ENCODE measurements at regions not wholly inside any gene's neighbourhood (a gene's known extent, or its start where the extent isn't known, plus 50 kb on each side); places are given as distances from the start of the nearest gene placed in this dataset.

DNA sequence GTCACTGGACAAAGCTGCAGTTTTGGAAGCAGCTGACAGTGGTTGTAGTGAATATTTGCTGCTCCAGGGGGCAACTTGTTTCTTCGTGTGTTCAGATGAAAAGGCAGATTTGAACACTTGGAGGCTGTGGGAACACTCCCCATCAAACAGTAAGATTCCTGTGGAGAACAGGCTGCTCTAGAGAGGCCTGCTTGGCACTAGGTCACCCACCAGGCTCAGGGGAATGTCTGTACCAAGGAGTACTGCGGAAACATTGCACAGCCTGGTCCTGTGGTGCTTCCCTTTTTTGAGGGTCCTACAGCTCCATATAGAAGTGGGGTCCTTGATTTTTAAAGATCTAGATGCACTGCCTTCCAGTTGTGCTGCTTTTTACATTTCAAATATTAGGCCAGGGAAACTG is 97.5 kb downstream of the CXCL12 start:
- TF ChIP-seq EZH2phosphoT487 (IDR thresholded peaks at IDR 0.05; ENCODE audit: borderline replicate concordance), result no peak
- TF ChIP-seq, protein P1, sequence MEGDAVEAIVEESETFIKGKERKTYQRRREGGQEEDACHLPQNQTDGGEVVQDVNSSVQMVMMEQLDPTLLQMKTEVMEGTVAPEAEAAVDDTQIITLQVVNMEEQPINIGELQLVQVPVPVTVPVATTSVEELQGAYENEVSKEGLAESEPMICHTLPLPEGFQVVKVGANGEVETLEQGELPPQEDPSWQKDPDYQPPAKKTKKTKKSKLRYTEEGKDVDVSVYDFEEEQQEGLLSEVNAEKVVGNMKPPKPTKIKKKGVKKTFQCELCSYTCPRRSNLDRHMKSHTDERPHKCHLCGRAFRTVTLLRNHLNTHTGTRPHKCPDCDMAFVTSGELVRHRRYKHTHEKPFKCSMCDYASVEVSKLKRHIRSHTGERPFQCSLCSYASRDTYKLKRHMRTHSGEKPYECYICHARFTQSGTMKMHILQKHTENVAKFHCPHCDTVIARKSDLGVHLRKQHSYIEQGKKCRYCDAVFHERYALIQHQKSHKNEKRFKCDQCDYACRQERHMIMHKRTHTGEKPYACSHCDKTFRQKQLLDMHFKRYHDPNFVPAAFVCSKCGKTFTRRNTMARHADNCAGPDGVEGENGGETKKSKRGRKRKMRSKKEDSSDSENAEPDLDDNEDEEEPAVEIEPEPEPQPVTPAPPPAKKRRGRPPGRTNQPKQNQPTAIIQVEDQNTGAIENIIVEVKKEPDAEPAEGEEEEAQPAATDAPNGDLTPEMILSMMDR (conservative IDR thresholded peaks at IDR 0.05; ENCODE audit: low read length), result no peak
- no peaks in the 10 kb centered on the region for H3K27me3 ChIP-seq (ENCODE audit: insufficient read depth, low read length, poor library complexity, severe bottlenecking)
- no peaks in the 10 kb centered on the region for H3K9me2 ChIP-seq (replicated peaks; ENCODE audit: low read depth, low read length)
- H3K4me3 ChIP-seq (ENCODE audit: low read length, poor library complexity, severe bottlenecking), result no peak overlapping the region
- H3K79me2 ChIP-seq (ENCODE audit: insufficient read depth, low read length), result no peaks in the 10 kb centered on the region
- no peaks in the 10 kb centered on the region for H3K4me1 ChIP-seq (ENCODE audit: insufficient read depth, low read length, poor library complexity, severe bottlenecking)
- no peak overlapping the region for H3K9ac ChIP-seq (ENCODE audit: low read depth, low read length, poor library complexity, severe bottlenecking)
- H2AFZ ChIP-seq (ENCODE audit: low read length), result no peak overlapping the region
- H3K4me2 ChIP-seq (ENCODE audit: low read depth, low read length, poor library complexity, severe bottlenecking), result no peak overlapping the region
- H3K9me3 ChIP-seq (ENCODE audit: insufficient read depth, low read depth, low read length), result no peaks in the 10 kb centered on the region
- H4K20me1 ChIP-seq (ENCODE audit: insufficient read depth, low read length, poor library complexity, severe bottlenecking), result no peaks in the 10 kb centered on the region
- H3F3A ChIP-seq (ENCODE audit: low read depth), result no peaks in the 10 kb centered on the region
- no peaks in the 10 kb centered on the region for H3K36me3 ChIP-seq (ENCODE audit: insufficient read depth, low read length)

DNA sequence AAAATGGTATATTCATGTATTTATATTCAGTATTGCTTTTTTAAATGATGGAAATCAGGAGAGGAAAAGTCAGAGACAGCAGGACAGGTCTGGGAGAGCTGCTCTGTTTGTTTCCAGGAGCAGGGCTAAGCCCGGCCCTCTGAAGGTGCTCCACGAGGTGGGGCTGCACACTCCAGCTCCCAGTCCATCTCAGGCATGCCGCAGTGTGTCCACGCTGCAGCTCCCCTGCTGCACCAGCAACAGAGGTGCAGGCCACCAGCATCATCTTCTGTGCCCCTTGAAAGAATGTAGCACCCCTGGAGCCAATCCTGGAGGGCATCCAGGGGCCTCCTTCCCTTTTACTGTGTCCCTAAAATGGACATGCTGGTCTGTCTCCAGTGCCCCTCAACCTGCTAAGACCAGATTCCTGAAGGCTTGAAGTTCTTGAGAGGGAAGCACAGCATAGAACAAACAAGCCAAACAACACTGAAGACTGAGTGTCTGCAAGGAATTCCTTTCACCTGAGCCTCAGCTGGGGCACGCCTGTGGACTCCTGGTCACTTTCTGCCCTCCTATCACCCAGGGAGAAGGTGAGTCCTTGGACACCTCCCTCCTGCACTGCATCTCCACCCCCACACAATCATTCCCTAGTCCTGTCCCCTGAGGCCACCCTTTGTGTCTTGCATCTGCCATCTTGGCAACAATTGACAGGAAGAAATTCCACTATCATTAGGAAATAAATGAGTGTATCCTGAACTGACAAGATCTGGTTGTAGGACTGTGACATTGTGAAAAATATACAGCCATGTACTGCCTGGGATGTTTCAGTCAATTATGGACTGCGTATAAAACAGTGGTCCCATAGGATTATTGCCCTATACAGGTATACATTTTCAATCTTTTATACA is 100.5 kb downstream of the CXCL12 start:
- no peaks in the 10 kb centered on the region for H3K27me3 ChIP-seq (ENCODE audit: insufficient read depth, low read length, poor library complexity, severe bottlenecking)
- no peaks in the 10 kb centered on the region for H3K36me3 ChIP-seq (ENCODE audit: insufficient read depth, low read length)
- no peaks in the 10 kb centered on the region for H3F3A ChIP-seq (ENCODE audit: low read depth)
- no peak overlapping the region for H3K4me3 ChIP-seq (ENCODE audit: low read length, poor library complexity, severe bottlenecking)
- H3K4me2 ChIP-seq (ENCODE audit: low read depth, low read length, poor library complexity, severe bottlenecking), result no peak overlapping the region
- no peaks in the 10 kb centered on the region for H3K9me3 ChIP-seq (ENCODE audit: insufficient read depth, low read depth, low read length)
- H4K20me1 ChIP-seq (ENCODE audit: insufficient read depth, low read length, poor library complexity, severe bottlenecking), result no peaks in the 10 kb centered on the region
- TF ChIP-seq EZH2phosphoT487 (IDR thresholded peaks at IDR 0.05; ENCODE audit: borderline replicate concordance), result no peak
- TF ChIP-seq, protein P1 (conservative IDR thresholded peaks at IDR 0.05; ENCODE audit: low read length), result no peak
- no peak overlapping the region for H2AFZ ChIP-seq (ENCODE audit: low read length)
- no peak overlapping the region for H3K9ac ChIP-seq (ENCODE audit: low read depth, low read length, poor library complexity, severe bottlenecking)
- H3K79me2 ChIP-seq (ENCODE audit: insufficient read depth, low read length), result no peaks in the 10 kb centered on the region
- no peaks in the 10 kb centered on the region for H3K9me2 ChIP-seq (replicated peaks; ENCODE audit: low read depth, low read length)
- no peaks in the 10 kb centered on the region for H3K4me1 ChIP-seq (ENCODE audit: insufficient read depth, low read length, poor library complexity, severe bottlenecking)

DNA sequence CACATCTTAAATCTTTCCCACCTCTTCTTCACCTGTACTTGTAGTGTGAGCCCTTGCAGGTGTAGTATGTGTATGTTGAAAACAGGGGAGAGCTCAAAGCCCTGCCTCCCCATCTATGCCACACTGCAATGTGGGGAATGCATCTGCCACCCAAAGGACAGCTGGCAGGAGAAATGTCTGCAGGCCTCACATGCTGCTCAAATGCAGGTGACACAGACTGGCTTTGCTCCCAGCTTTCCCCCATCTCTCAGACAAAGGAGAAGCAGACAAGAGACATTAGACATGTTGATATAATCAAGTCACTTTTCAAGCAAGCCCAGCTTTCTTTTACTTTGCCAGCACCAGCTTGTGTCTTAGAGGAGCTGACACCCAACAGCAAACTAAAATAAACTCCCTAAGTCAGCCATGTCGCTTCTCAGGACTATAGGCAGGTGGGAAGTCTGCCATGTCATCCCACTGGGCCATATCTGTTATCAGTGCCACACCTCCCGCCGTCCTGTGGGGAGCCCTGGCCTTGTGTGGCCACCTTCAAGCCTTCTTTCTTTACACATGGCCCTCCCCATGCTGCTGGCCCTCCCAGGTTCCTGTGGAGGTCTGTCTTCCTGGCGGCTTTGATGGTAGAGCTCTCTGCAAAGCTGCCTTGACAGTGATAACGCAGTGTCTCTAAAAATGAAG is 102.1 kb downstream of the CXCL12 start:
- H3K36me3 ChIP-seq (ENCODE audit: insufficient read depth, low read length), result no peaks in the 10 kb centered on the region

More for the DNA sequence above, 102.1 kb downstream of the CXCL12 start:
- H3K79me2 ChIP-seq (ENCODE audit: insufficient read depth, low read length), result no peaks in the 10 kb centered on the region
- H3K9ac ChIP-seq (ENCODE audit: low read depth, low read length, poor library complexity, severe bottlenecking), result no peak overlapping the region
- no peak overlapping the region for H3K4me3 ChIP-seq (ENCODE audit: low read length, poor library complexity, severe bottlenecking)
- H3K4me1 ChIP-seq (ENCODE audit: insufficient read depth, low read length, poor library complexity, severe bottlenecking), result no peaks in the 10 kb centered on the region
- no peaks in the 10 kb centered on the region for H3K9me3 ChIP-seq (ENCODE audit: insufficient read depth, low read depth, low read length)
- no peaks in the 10 kb centered on the region for H3K27me3 ChIP-seq (ENCODE audit: insufficient read depth, low read length, poor library complexity, severe bottlenecking)
- TF ChIP-seq, protein P1 (conservative IDR thresholded peaks at IDR 0.05; ENCODE audit: low read length), result no peak
- no peak for TF ChIP-seq EZH2phosphoT487 (IDR thresholded peaks at IDR 0.05; ENCODE audit: borderline replicate concordance)
- H2AFZ ChIP-seq (ENCODE audit: low read length), result no peak overlapping the region
- H3K4me2 ChIP-seq (ENCODE audit: low read depth, low read length, poor library complexity, severe bottlenecking), result no peak overlapping the region
- no peaks in the 10 kb centered on the region for H3F3A ChIP-seq (ENCODE audit: low read depth)
- H4K20me1 ChIP-seq (ENCODE audit: insufficient read depth, low read length, poor library complexity, severe bottlenecking), result no peaks in the 10 kb centered on the region
- no peaks in the 10 kb centered on the region for H3K9me2 ChIP-seq (replicated peaks; ENCODE audit: low read depth, low read length)
